HG03442 (cell line): ENCODE measurements at regions not wholly inside any gene's neighbourhood (a gene's known extent, or its start where the extent isn't known, plus 50 kb on each side); places are given as distances from the start of the nearest gene placed in this dataset.

Experiments
- ATAC-seq: cut with Tn5 transposase; IDR thresholded peaks from one replicate; pipeline ENCODE4 v1.9.1; 2021; ENCODE audit warnings: mild to moderate bottlenecking, moderate library complexity; ENCODE audit not compliant: unreplicated experiment

GRCh38 chr13:70347947-70348620 lies 239.8 kb upstream of the KLHL1 start:
- no peak for ATAC-seq

- no peak for ATAC-seq
These were observed 231.5 kb upstream of the KLHL1 start for GRCh38 chr13:70339738-70340137.

GRCh38 chr13:70338609-70339008 lies 230.4 kb upstream of the KLHL1 start:
- no peak for ATAC-seq

GRCh38 chr13:70336866-70337265 lies 228.6 kb upstream of the KLHL1 start:
- ATAC-seq, result no peak

- ATAC-seq, result no peak
These were observed 225.5 kb upstream of the KLHL1 start for GRCh38 chr13:70333752-70334151.

GRCh38 chr13:70330697-70331361 lies 222.6 kb upstream of the KLHL1 start:
- no peak for ATAC-seq

- ATAC-seq, result no peak
These were observed 216.3 kb upstream of the KLHL1 start for GRCh38 chr13:70324519-70324918.

- no peak for ATAC-seq
These were observed 202.9 kb upstream of the KLHL1 start for GRCh38 chr13:70311191-70311590.

GRCh38 chr13:70310396-70311119 lies 202.3 kb upstream of the KLHL1 start:
- no peak for ATAC-seq

- no peak for ATAC-seq
These were observed 189.0 kb upstream of the KLHL1 start for GRCh38 chr13:70297189-70297616.

- no peak for ATAC-seq
These were observed 176.1 kb upstream of the KLHL1 start for GRCh38 chr13:70284371-70284770.

- no peak for ATAC-seq
These were observed 167.6 kb upstream of the KLHL1 start for GRCh38 chr13:70275841-70276240.

- no peak for ATAC-seq
These were observed 147.2 kb upstream of the KLHL1 start for GRCh38 chr13:70255406-70255991.

GRCh38 chr13:70253834-70254233 lies 145.6 kb upstream of the KLHL1 start:
- ATAC-seq, result no peak

GRCh38 chr13:70253411-70253810 lies 145.2 kb upstream of the KLHL1 start:
- no peak for ATAC-seq

- no peak for ATAC-seq
These were observed 141.2 kb upstream of the KLHL1 start for GRCh38 chr13:70249332-70250064.

GRCh38 chr13:70237131-70237530 lies 128.9 kb upstream of the KLHL1 start:
- ATAC-seq, result no peak

GRCh38 chr13:70235565-70235964 lies 127.3 kb upstream of the KLHL1 start:
- ATAC-seq, result no peak

- ATAC-seq, result no peak
These were observed 115.7 kb upstream of the KLHL1 start for GRCh38 chr13:70223911-70224310.

- no peak for ATAC-seq
These were observed 114.7 kb upstream of the KLHL1 start for GRCh38 chr13:70222926-70223325.

- ATAC-seq, result no peak
These were observed 110.4 kb upstream of the KLHL1 start for GRCh38 chr13:70218618-70219017.
